Dermis microvascular lymphatic vessel endothelial cell (primary cell): ENCODE measurements at regions not wholly inside any gene's neighbourhood (a gene's known extent, or its start where the extent isn't known, plus 50 kb on each side); places are given as distances from the start of the nearest gene placed in this dataset.

ENCODE experiments used
- DNase-seq, 2 donors: peaks; one replicate each; pipeline versions ENCODE4 v3.0.0 to v3.0.0-alpha.2; 2010; ENCODE audit warnings: low read depth in 2 of 2

- DNase-seq, result no peak
These were observed 276.3 kb upstream of the LDB2 start for GRCh38 chr4:17174751-17175150.

GRCh38 chr4:17173300-17173699 lies 274.9 kb upstream of the LDB2 start:
- no peak for DNase-seq

- no peak for DNase-seq
These were observed 271.7 kb upstream of the LDB2 start for GRCh38 chr4:17170131-17170530.

- no peak for DNase-seq
These were observed 271.3 kb upstream of the LDB2 start for GRCh38 chr4:17169699-17170098.

- DNase-seq, result peak; percentile 48 to 73
These were observed 270.1 kb upstream of the LDB2 start for GRCh38 chr4:17168571-17168970.

- DNase-seq, result no peak
These were observed 268.5 kb upstream of the LDB2 start for GRCh38 chr4:17166954-17167353.

- DNase-seq, result no peak
These were observed 266.8 kb upstream of the LDB2 start for GRCh38 chr4:17165286-17165685.

- no peak for DNase-seq
These were observed 266.2 kb upstream of the LDB2 start for GRCh38 chr4:17164666-17165065.

- DNase-seq, result no peak
These were observed 264.8 kb upstream of the LDB2 start for GRCh38 chr4:17163156-17163771.

- no peak for DNase-seq
These were observed 258.9 kb upstream of the LDB2 start for GRCh38 chr4:17157304-17157703.

GRCh38 chr4:17155486-17155885 lies 257.0 kb upstream of the LDB2 start:
- DNase-seq, result no peak

GRCh38 chr4:17153572-17153971 lies 255.1 kb upstream of the LDB2 start:
- DNase-seq, result no peak

GRCh38 chr4:17152941-17153540 lies 254.6 kb upstream of the LDB2 start:
- DNase-seq, result no peak

GRCh38 chr4:17142232-17142711 lies 243.8 kb upstream of the LDB2 start:
- DNase-seq, result peak in 1 of 2 donors; percentile 64

GRCh38 chr4:17138847-17139246 lies 240.4 kb upstream of the LDB2 start:
- no peak for DNase-seq

- no peak for DNase-seq
These were observed 236.1 kb upstream of the LDB2 start for GRCh38 chr4:17134565-17134964.

- DNase-seq, result no peak
These were observed 235.7 kb upstream of the LDB2 start for GRCh38 chr4:17134100-17134499.

GRCh38 chr4:17132226-17132625 lies 233.8 kb upstream of the LDB2 start:
- DNase-seq, result no peak

- no peak for DNase-seq
These were observed 229.8 kb upstream of the LDB2 start for GRCh38 chr4:17128268-17128667.

GRCh38 chr4:17126321-17126966 lies 228.0 kb upstream of the LDB2 start:
- no peak for DNase-seq

- DNase-seq, result peak in 1 of 2 donors; percentile 5
These were observed 226.3 kb upstream of the LDB2 start for GRCh38 chr4:17124767-17125166.

GRCh38 chr4:17120761-17121160 lies 222.3 kb upstream of the LDB2 start:
- DNase-seq, result no peak

- DNase-seq, result no peak
These were observed 219.3 kb upstream of the LDB2 start for GRCh38 chr4:17117746-17118145.
